NK-92 treated with Interleukin-12 subunit alpha and Interleukin-12 subunit beta, amount 100 ng/mL, for 24 hours (cell line): ENCODE measurements at regions not wholly inside any gene's neighbourhood (a gene's known extent, or its start where the extent isn't known, plus 50 kb on each side); places are given as distances from the start of the nearest gene placed in this dataset.
"Not testable (repeated sequence)": the region's sequence is repeated elsewhere in the genome, so short reads cannot be mapped to it uniquely, and the experiment has no call there.

Experiments
- DNase-seq: peaks from one replicate; lab custom pipeline; 2025; lab: John Stamatoyannopoulos, UW

GRCh38 chr5:90056911-90057705 is 352.4 kb downstream of the CETN3 start:
- DNase-seq, result no peak

- DNase-seq, result no peak
These were observed 353.7 kb downstream of the CETN3 start for GRCh38 chr5:90055831-90056328.

- DNase-seq, result no peak
These were observed 354.9 kb downstream of the CETN3 start for GRCh38 chr5:90054612-90055011.

GRCh38 chr5:90051756-90052155 is 357.8 kb downstream of the CETN3 start:
- no peak for DNase-seq

- DNase-seq, result no peak
These were observed 359.5 kb downstream of the CETN3 start for GRCh38 chr5:90050103-90050502.

- no peak for DNase-seq
These were observed 362.4 kb downstream of the CETN3 start for GRCh38 chr5:90047113-90047512.

- DNase-seq, result not testable (repeated sequence)
These were observed 369.5 kb downstream of the CETN3 start for GRCh38 chr5:90040082-90040481.

- DNase-seq, result no peak
These were observed 371.9 kb downstream of the CETN3 start for GRCh38 chr5:90037646-90038045.

GRCh38 chr5:90022711-90023053 is 386.9 kb downstream of the CETN3 start:
- DNase-seq, result no peak

- no peak for DNase-seq
These were observed 387.4 kb downstream of the CETN3 start for GRCh38 chr5:90022002-90022710.

GRCh38 chr5:90020575-90021538 is 388.7 kb downstream of the CETN3 start:
- DNase-seq, result no peak

GRCh38 chr5:90017239-90017638 is 392.3 kb downstream of the CETN3 start:
- DNase-seq, result no peak

GRCh38 chr5:90015584-90016018 is 394.0 kb downstream of the CETN3 start:
- no peak for DNase-seq

- DNase-seq, result no peak
These were observed 395.1 kb downstream of the CETN3 start for GRCh38 chr5:90014420-90014819.

- no peak for DNase-seq
These were observed 409.2 kb downstream of the CETN3 start for GRCh38 chr5:90000351-90000750.

GRCh38 chr5:89998519-89999305 is 410.8 kb downstream of the CETN3 start:
- no peak for DNase-seq

GRCh38 chr5:89996890-89997289 is 412.7 kb downstream of the CETN3 start:
- DNase-seq, result no peak

GRCh38 chr5:89996335-89996734 is 413.2 kb downstream of the CETN3 start:
- no peak for DNase-seq

GRCh38 chr5:89994266-89994665 is 415.3 kb downstream of the CETN3 start:
- DNase-seq, result no peak

GRCh38 chr5:89992201-89992600 is 417.4 kb downstream of the CETN3 start:
- no peak for DNase-seq

- no peak for DNase-seq
These were observed 418.0 kb downstream of the CETN3 start for GRCh38 chr5:89991592-89991991.
